SK-N-MC (cell line): ENCODE measurements at regions not wholly inside any gene's neighbourhood (a gene's known extent, or its start where the extent isn't known, plus 50 kb on each side); places are given as distances from the start of the nearest gene placed in this dataset.
"Not testable (repeated sequence)": the region's sequence is repeated elsewhere in the genome, so short reads cannot be mapped to it uniquely, and the experiment has no call there.

Experiments
- DNase-seq: peaks from one replicate; pipeline ENCODE4 v3.0.0-alpha.2; 2011; ENCODE audit warnings: low read depth, low spot score
- H3K27ac ChIP-seq: fragments of 200-600 bp; sonication (generic); 2 replicates; pipeline ENCODE4 v1.5.1; 2016; ENCODE audit warnings: mixed run types
- H3K36me3 ChIP-seq: fragments of 200-600 bp; sonication (generic); 2 replicates; pipeline ENCODE4 v1.6.1; 2017; ENCODE audit warnings: antibody characterized with exemption, low read length, mixed read lengths; ENCODE audit not compliant: insufficient read depth
- H3K4me3 ChIP-seq: fragments of 200-600 bp; sonication (generic); 2 replicates; pipeline ENCODE4 v1.5.1; 2016
- H3K9ac ChIP-seq: fragments of 200-600 bp; sonication (generic); 2 replicates; pipeline ENCODE4 v1.8.0; 2017; ENCODE audit warnings: mixed run types, mixed read lengths; ENCODE audit not compliant: insufficient read length
- H3K9me3 ChIP-seq: fragments of 200-600 bp; sonication (generic); 2 replicates; pipeline ENCODE4 v1.6.1; 2017; ENCODE audit warnings: low read depth, mild to moderate bottlenecking, antibody characterized with exemption, low read length, moderate library complexity, mixed read lengths
- EZH2 ChIP-seq: fragments of 200-600 bp; sonication (generic); IDR thresholded peaks from one replicate; pipeline ENCODE4 v1.6.1; 2017; ENCODE audit warnings: antibody characterized with exemption
- FOXP2 ChIP-seq: optimal IDR thresholded peaks from 2 replicates; pipeline ENCODE3; 2011; ENCODE audit warnings: mild to moderate bottlenecking, moderate library complexity; ENCODE audit not compliant: insufficient read depth; ENCODE audit errors: extremely low read length, control extremely low read depth
- POLR2AphosphoS5 ChIP-seq: IDR thresholded peaks from 2 replicates; pipeline ENCODE4 v1.6.1; 2012; ENCODE audit warnings: mild to moderate bottlenecking, low read depth, low read length, borderline replicate concordance

- TF ChIP-seq POLR2AphosphoS5 (no peak), FOXP2 (no peak), EZH2 (no peak)
- DNase-seq: no peak
- Histone ChIP-seq H3K27ac (no peak overlapping the region), H3K36me3 (no peaks in the 10 kb centered on the region), H3K9ac (no peak overlapping the region), H3K4me3 (no peak overlapping the region), H3K9me3 (no peaks in the 10 kb centered on the region)
These were observed 109.4 kb downstream of the TNFAIP3 start for GRCh38 chr6:137976430-137976829.

GRCh38 chr6:137977206-137977605 lies 110.1 kb downstream of the TNFAIP3 start:
- TF ChIP-seq EZH2: no peak
- TF ChIP-seq POLR2AphosphoS5: no peak
- no peak overlapping the region for H3K27ac ChIP-seq
- H3K9ac ChIP-seq: no peak overlapping the region
- no peaks in the 10 kb centered on the region for H3K9me3 ChIP-seq
- no peak overlapping the region for H3K4me3 ChIP-seq
- no peaks in the 10 kb centered on the region for H3K36me3 ChIP-seq
- no peak for DNase-seq

GRCh38 chr6:137977814-137978213 lies 110.8 kb downstream of the TNFAIP3 start:
- H3K9ac ChIP-seq: no peak overlapping the region
- TF ChIP-seq POLR2AphosphoS5 (no peak), FOXP2 (no peak), EZH2 (no peak)
- H3K4me3 ChIP-seq: no peak overlapping the region
- no peak overlapping the region for H3K27ac ChIP-seq
- no peaks in the 10 kb centered on the region for H3K9me3 ChIP-seq
- no peaks in the 10 kb centered on the region for H3K36me3 ChIP-seq
- DNase-seq: no peak

GRCh38 chr6:137978252-137978896 lies 111.3 kb downstream of the TNFAIP3 start:
- Histone ChIP-seq H3K4me3 (no peak overlapping the region), H3K27ac (no peak overlapping the region), H3K9me3 (no peaks in the 10 kb centered on the region), H3K36me3 (no peaks in the 10 kb centered on the region), H3K9ac (no peak overlapping the region)
- no peak for TF ChIP-seq POLR2AphosphoS5
- TF ChIP-seq FOXP2: no peak
- TF ChIP-seq EZH2: no peak
- DNase-seq: no peak

GRCh38 chr6:137979263-137979662 lies 112.2 kb downstream of the TNFAIP3 start:
- DNase-seq, H3K36me3 ChIP-seq, H3K4me3 ChIP-seq, H3K9me3 ChIP-seq, H3K9ac ChIP-seq, H3K27ac ChIP-seq: not testable (repeated sequence)

GRCh38 chr6:137980777-137981176 lies 113.7 kb downstream of the TNFAIP3 start:
- Histone ChIP-seq H3K9ac (no peak overlapping the region), H3K9me3 (no peaks in the 10 kb centered on the region), H3K36me3 (no peaks in the 10 kb centered on the region), H3K4me3 (no peak overlapping the region), H3K27ac (no peak overlapping the region)
- no peak for TF ChIP-seq POLR2AphosphoS5
- TF ChIP-seq EZH2: no peak
- TF ChIP-seq FOXP2: no peak
- DNase-seq: no peak

- DNase-seq: no peak
- Histone ChIP-seq H3K36me3 (no peaks in the 10 kb centered on the region), H3K9me3 (no peaks in the 10 kb centered on the region), H3K4me3 (no peak overlapping the region), H3K9ac (no peak overlapping the region), H3K27ac (no peak overlapping the region)
- TF ChIP-seq POLR2AphosphoS5 (no peak), FOXP2 (no peak), EZH2 (no peak)
These were observed 114.7 kb downstream of the TNFAIP3 start for GRCh38 chr6:137981758-137982157.

GRCh38 chr6:137982418-137983189 lies 115.5 kb downstream of the TNFAIP3 start:
- Histone ChIP-seq H3K9ac (no peak overlapping the region), H3K4me3 (no peak overlapping the region), H3K9me3 (no peaks in the 10 kb centered on the region), H3K36me3 (no peaks in the 10 kb centered on the region), H3K27ac (no peak overlapping the region)
- TF ChIP-seq POLR2AphosphoS5 (no peak), FOXP2 (no peak), EZH2 (no peak)
- no peak for DNase-seq

GRCh38 chr6:137983269-137983668 lies 116.2 kb downstream of the TNFAIP3 start:
- Histone ChIP-seq H3K27ac (no peak overlapping the region), H3K9me3 (no peaks in the 10 kb centered on the region), H3K36me3 (no peaks in the 10 kb centered on the region), H3K9ac (no peak overlapping the region), H3K4me3 (no peak overlapping the region)
- DNase-seq: no peak
- TF ChIP-seq POLR2AphosphoS5: no peak
- no peak for TF ChIP-seq FOXP2
- TF ChIP-seq EZH2: no peak
